WTC11 (cell line): ENCODE measurements at regions not wholly inside any gene's neighbourhood (a gene's known extent, or its start where the extent isn't known, plus 50 kb on each side); places are given as distances from the start of the nearest gene placed in this dataset.

Source experiments
- ATAC-seq: fragments of 200-7000 bp; cut with Tn5 transposase; 2 replicates; pipeline ENCODE4 v1.10.0; 2021; ENCODE audit warnings: mild to moderate bottlenecking, moderate library complexity
- CTCF ChIA-PET: fragments of 300-600 bp; sonication (Branson Sonifier 250); formaldehyde crosslinking; loops from one replicate; lab custom pipeline; 2021; ENCODE audit warnings: antibody characterized with exemption; lab: Charles Lee
- POLR2A ChIA-PET: fragments of 350-600 bp; sonication (Branson Sonifier 250); formaldehyde crosslinking; loops from one replicate; lab custom pipeline; 2021; ENCODE audit warnings: antibody characterized with exemption; lab: Charles Lee
- DNase-seq: peaks from one replicate; pipeline ENCODE4 v3.0.0; 2021; ENCODE audit warnings: low spot score
- H3K27ac Mint-ChIP-seq: 2 replicates; pipeline ENCODE4 v1.8.0; 2021; ENCODE audit warnings: mixed read lengths
- H3K27me3 Mint-ChIP-seq: 2 replicates; pipeline ENCODE4 v1.8.0; 2021; ENCODE audit warnings: low read depth, mild to moderate bottlenecking, moderate library complexity, mixed read lengths
- H3K36me3 Mint-ChIP-seq: 2 replicates; pipeline ENCODE4 v1.8.0; 2021; ENCODE audit warnings: mixed read lengths
- H3K4me1 Mint-ChIP-seq: 2 replicates; pipeline ENCODE4 v1.8.0; 2022; ENCODE audit warnings: mixed read lengths
- H3K4me3 Mint-ChIP-seq: 2 replicates; pipeline ENCODE4 v1.8.0; 2021; ENCODE audit warnings: mild to moderate bottlenecking, moderate library complexity, mixed read lengths
- H3K9me3 Mint-ChIP-seq: 2 replicates; pipeline ENCODE4 v1.8.0; 2021; ENCODE audit warnings: mixed read lengths
- AFF4 ChIP-seq: sonication (generic); formaldehyde crosslinking; IDR thresholded peaks from 2 replicates; pipeline ENCODE4 v1.8.1; 2023; ENCODE audit warnings: mild to moderate bottlenecking, missing genetic modification reagents, borderline replicate concordance
- CREM ChIP-seq: sonication (generic); formaldehyde crosslinking; IDR thresholded peaks from 2 replicates; pipeline ENCODE4 v1.8.1; 2022; ENCODE audit warnings: mild to moderate bottlenecking, missing genetic modification reagents, moderate library complexity
- CTCF ChIP-seq: fragments of 200-600 bp; IDR thresholded peaks from 2 replicates; pipeline ENCODE4 v1.8.0; 2022; ENCODE audit warnings: antibody characterized with exemption
- E2F1 ChIP-seq: sonication (generic); formaldehyde crosslinking; IDR thresholded peaks from 2 replicates; pipeline ENCODE4 v1.8.0; 2022; ENCODE audit warnings: mild to moderate bottlenecking, missing genetic modification reagents
- ELF4 ChIP-seq: sonication (generic); formaldehyde crosslinking; IDR thresholded peaks from 2 replicates; pipeline ENCODE4 v1.8.1; 2022; ENCODE audit warnings: low read depth, mild to moderate bottlenecking, moderate library complexity, missing genetic modification reagents
- ERG ChIP-seq: fragments of 250-450 bp; sonication (Bioruptor Pico); IDR thresholded peaks from 2 replicates; pipeline ENCODE4 v1.8.0; 2021; ENCODE audit warnings: mild to moderate bottlenecking
- ESRRA ChIP-seq: sonication (generic); formaldehyde crosslinking; IDR thresholded peaks from 2 replicates; pipeline ENCODE4 v1.8.1; 2022; ENCODE audit warnings: mild to moderate bottlenecking, missing genetic modification reagents, borderline replicate concordance
- FOXK1 ChIP-seq: sonication (generic); formaldehyde crosslinking; IDR thresholded peaks from 2 replicates; pipeline ENCODE4 v1.8.0; 2022; ENCODE audit warnings: mild to moderate bottlenecking, moderate library complexity, missing genetic modification reagents
- FOXP1 ChIP-seq: sonication (generic); formaldehyde crosslinking; IDR thresholded peaks from 2 replicates; pipeline ENCODE4 v1.8.0; 2022; ENCODE audit warnings: missing genetic modification reagents, mild to moderate bottlenecking, moderate library complexity, borderline replicate concordance
- IRF1 ChIP-seq: sonication (generic); formaldehyde crosslinking; IDR thresholded peaks from 2 replicates; pipeline ENCODE4 v1.8.0; 2023; ENCODE audit warnings: missing genetic modification reagents
- KAT7 ChIP-seq: sonication (generic); formaldehyde crosslinking; IDR thresholded peaks from 2 replicates; pipeline ENCODE4 v1.8.1; 2023; ENCODE audit warnings: missing genetic modification reagents, mild to moderate bottlenecking, borderline replicate concordance
- RORB ChIP-seq: fragments of 250-450 bp; sonication (Bioruptor Pico); IDR thresholded peaks from 2 replicates; pipeline ENCODE4 v1.9.0; 2021; ENCODE audit warnings: mild to moderate bottlenecking
- SP1 ChIP-seq: sonication (generic); formaldehyde crosslinking; conservative IDR thresholded peaks from 2 replicates; pipeline ENCODE4 v1.8.1; 2022; ENCODE audit warnings: missing genetic modification reagents
- TCF7 ChIP-seq: sonication (generic); formaldehyde crosslinking; IDR thresholded peaks from 2 replicates; pipeline ENCODE4 v1.8.0; 2022; ENCODE audit warnings: mild to moderate bottlenecking, low read depth, missing genetic modification reagents, moderate library complexity
- ZNF281 ChIP-seq: sonication (generic); formaldehyde crosslinking; IDR thresholded peaks from 2 replicates; pipeline ENCODE4 v1.8.0; 2023; ENCODE audit warnings: mild to moderate bottlenecking, missing genetic modification reagents
- ZNF423 ChIP-seq: fragments of 250-450 bp; sonication (Bioruptor Pico); IDR thresholded peaks from 2 replicates; pipeline ENCODE4 v2.1.2; 2022; ENCODE audit warnings: mild to moderate bottlenecking, moderate library complexity

GRCh38 chr10:21217107-21217506 lies 308.4 kb downstream of the SKIDA1 start:
- Mint-ChIP-seq H3K36me3 (peaks cover 13% of the 10 kb centered on the region), H3K27ac (no peak overlapping the region), H3K4me3 (no peak overlapping the region), H3K4me1 (no peaks in the 10 kb centered on the region), H3K9me3 (peaks cover 21% of the 10 kb centered on the region), H3K27me3 (no peaks in the 10 kb centered on the region)
- TF ChIP-seq ELF4 = no peak
- no peak for TF ChIP-seq TCF7 (CRISPR knock-in tag)
- TF ChIP-seq ESRRA (CRISPR knock-in tag) = no peak
- TF ChIP-seq CREM = no peak
- POLR2A ChIA-PET = no interaction called here
- DNase-seq (no peak), ATAC-seq (no peak)
- CTCF ChIA-PET = no interaction called here

GRCh38 chr10:21214329-21214728 lies 311.2 kb downstream of the SKIDA1 start:
- H3K9me3 Mint-ChIP-seq = peaks cover 15% of the 10 kb centered on the region
- peak overlapping the region; percentile 34; the same call in 1 of the 2 replicates for H3K27ac Mint-ChIP-seq
- CTCF ChIA-PET = interaction anchor here (0.8 kb wide), 1 partner anchor 16 kb away, joined by 3 read pairs; no protein-coding TSS in a partner anchor
- H3K4me1 Mint-ChIP-seq = no peaks in the 10 kb centered on the region
- H3K27me3 Mint-ChIP-seq = no peaks in the 10 kb centered on the region
- H3K4me3 Mint-ChIP-seq = no peak overlapping the region
- POLR2A ChIA-PET = no interaction called here
- DNase-seq (no peak), ATAC-seq (no peak)
- no peak for TF ChIP-seq RORB (CRISPR knock-in tag)
- TF ChIP-seq FOXP1 = no peak
- no peak for TF ChIP-seq FOXK1
- no peak for TF ChIP-seq E2F1 (CRISPR knock-in tag)
- no peak for TF ChIP-seq ZNF281
- TF ChIP-seq KAT7 (CRISPR knock-in tag) = no peak
- no peak for TF ChIP-seq IRF1 (CRISPR knock-in tag)
- TF ChIP-seq ERG = no peak
- peaks cover 9% of the 10 kb centered on the region for H3K36me3 Mint-ChIP-seq

- ATAC-seq = no peak
- POLR2A ChIA-PET = no interaction called here
- Mint-ChIP-seq H3K36me3 (peaks cover 2% of the 10 kb centered on the region), H3K9me3 (peaks cover 6% of the 10 kb centered on the region), H3K4me3 (no peak overlapping the region), H3K27me3 (no peaks in the 10 kb centered on the region), H3K4me1 (no peaks in the 10 kb centered on the region), H3K27ac (no peak overlapping the region)
- DNase-seq = no peak
- CTCF ChIA-PET = interaction anchor here (0.9 kb wide), 1 partner anchor 28 kb away, joined by 4 read pairs; no protein-coding TSS in a partner anchor
- TF ChIP-seq ZNF281 (no peak), ESRRA (CRISPR knock-in tag) (no peak), E2F1 (CRISPR knock-in tag) (no peak), ZNF423 (CRISPR knock-in tag) (no peak), AFF4 (no peak), CTCF (no peak), RORB (CRISPR knock-in tag) (no peak), SP1 (CRISPR knock-in tag) (no peak)
These were observed 312.1 kb downstream of the SKIDA1 start for GRCh38 chr10:21213381-21213780.
